Glutamatergic neuron (in vitro differentiated cells): ENCODE measurements at regions not wholly inside any gene's neighbourhood (a gene's known extent, or its start where the extent isn't known, plus 50 kb on each side); places are given as distances from the start of the nearest gene placed in this dataset.

ENCODE experiments used
- DNase-seq: peaks from one replicate; pipeline ENCODE4 v3.0.0; 2022
- H3K27ac Mint-ChIP-seq: one replicate; pipeline ENCODE4 v1.8.0; 2020; ENCODE audit warnings: mild to moderate bottlenecking, mixed read lengths, inconsistent platforms; ENCODE audit not compliant: unreplicated experiment
- H3K27me3 Mint-ChIP-seq: one replicate; pipeline ENCODE4 v1.8.0; 2020; ENCODE audit warnings: mild to moderate bottlenecking, moderate library complexity, mixed read lengths, inconsistent platforms; ENCODE audit not compliant: unreplicated experiment
- H3K36me3 Mint-ChIP-seq: one replicate; pipeline ENCODE4 v1.8.0; 2020; ENCODE audit warnings: mild to moderate bottlenecking, mixed read lengths, inconsistent platforms; ENCODE audit not compliant: unreplicated experiment
- H3K4me1 Mint-ChIP-seq: one replicate; pipeline ENCODE4 v1.8.0; 2020; ENCODE audit warnings: mild to moderate bottlenecking, low read depth, mixed read lengths, inconsistent platforms; ENCODE audit not compliant: unreplicated experiment
- H3K4me3 Mint-ChIP-seq: one replicate; pipeline ENCODE4 v1.8.0; 2020; ENCODE audit warnings: mild to moderate bottlenecking, mixed read lengths, inconsistent platforms; ENCODE audit not compliant: unreplicated experiment
- H3K9me3 Mint-ChIP-seq: one replicate; pipeline ENCODE4 v1.8.0; 2020; ENCODE audit warnings: mild to moderate bottlenecking, moderate library complexity, mixed read lengths, inconsistent platforms; ENCODE audit not compliant: unreplicated experiment
- TF ChIP-seq, protein P1 (sequence below): fragments of 200-600 bp; sonication (generic); IDR thresholded peaks from one replicate; pipeline ENCODE4 v1.5.0; 2021; ENCODE audit not compliant: partially characterized antibody, unreplicated experiment

DNA sequence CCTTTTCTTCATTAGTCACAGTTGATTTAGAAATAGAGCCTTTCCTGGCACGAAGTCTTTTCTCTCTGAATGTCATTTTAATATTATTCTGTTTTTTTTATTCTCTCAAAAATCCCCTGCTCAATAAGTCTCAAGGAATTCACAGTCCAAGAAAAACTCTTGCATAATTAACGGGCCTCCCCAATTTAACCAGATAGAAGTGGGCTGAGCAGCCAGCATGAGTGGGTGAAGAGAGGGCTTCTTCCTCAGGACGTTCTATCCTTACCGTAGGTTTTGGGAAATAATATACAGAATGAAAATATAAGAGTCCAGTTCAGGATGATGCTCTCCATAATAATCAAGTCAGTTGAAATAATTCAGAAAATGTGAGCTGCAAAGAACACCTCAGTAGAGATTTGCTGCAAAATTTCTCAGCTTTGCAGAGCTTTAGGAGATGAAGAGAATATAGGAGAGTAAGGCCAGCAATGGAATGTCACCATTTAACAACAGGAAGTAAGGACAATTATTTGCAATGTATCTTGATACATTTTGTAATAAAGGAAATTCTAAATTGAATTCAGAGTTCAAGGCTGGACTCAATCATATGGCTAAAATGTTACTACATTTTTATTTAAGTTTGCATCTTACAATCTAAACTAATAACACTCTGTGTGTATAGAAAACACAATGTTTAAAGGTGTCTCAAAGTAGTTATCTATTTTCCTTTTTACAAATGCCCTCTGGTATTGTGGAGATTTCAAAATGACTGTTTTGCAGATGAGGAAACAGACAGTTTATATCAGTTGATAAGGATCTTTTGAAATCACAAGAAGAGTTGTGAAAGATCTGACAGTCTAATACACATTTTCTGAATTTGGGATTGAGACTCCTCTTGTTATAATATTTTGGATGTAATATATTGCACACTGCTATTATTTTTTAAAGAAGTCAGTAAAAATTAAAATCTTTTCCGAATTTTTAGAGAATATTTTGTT is 1724.1 kb upstream of the SEL1L start:
- H3K36me3 Mint-ChIP-seq: no peaks in the 10 kb centered on the region
- H3K27me3 Mint-ChIP-seq: no peaks in the 10 kb centered on the region
- H3K9me3 Mint-ChIP-seq: no peaks in the 10 kb centered on the region
- peaks cover under 1% of the 10 kb centered on the region for H3K4me1 Mint-ChIP-seq
- no peak for DNase-seq
- no peak overlapping the region for H3K4me3 Mint-ChIP-seq
- TF ChIP-seq, protein P1, sequence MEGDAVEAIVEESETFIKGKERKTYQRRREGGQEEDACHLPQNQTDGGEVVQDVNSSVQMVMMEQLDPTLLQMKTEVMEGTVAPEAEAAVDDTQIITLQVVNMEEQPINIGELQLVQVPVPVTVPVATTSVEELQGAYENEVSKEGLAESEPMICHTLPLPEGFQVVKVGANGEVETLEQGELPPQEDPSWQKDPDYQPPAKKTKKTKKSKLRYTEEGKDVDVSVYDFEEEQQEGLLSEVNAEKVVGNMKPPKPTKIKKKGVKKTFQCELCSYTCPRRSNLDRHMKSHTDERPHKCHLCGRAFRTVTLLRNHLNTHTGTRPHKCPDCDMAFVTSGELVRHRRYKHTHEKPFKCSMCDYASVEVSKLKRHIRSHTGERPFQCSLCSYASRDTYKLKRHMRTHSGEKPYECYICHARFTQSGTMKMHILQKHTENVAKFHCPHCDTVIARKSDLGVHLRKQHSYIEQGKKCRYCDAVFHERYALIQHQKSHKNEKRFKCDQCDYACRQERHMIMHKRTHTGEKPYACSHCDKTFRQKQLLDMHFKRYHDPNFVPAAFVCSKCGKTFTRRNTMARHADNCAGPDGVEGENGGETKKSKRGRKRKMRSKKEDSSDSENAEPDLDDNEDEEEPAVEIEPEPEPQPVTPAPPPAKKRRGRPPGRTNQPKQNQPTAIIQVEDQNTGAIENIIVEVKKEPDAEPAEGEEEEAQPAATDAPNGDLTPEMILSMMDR: no peak
- no peak overlapping the region for H3K27ac Mint-ChIP-seq

DNA sequence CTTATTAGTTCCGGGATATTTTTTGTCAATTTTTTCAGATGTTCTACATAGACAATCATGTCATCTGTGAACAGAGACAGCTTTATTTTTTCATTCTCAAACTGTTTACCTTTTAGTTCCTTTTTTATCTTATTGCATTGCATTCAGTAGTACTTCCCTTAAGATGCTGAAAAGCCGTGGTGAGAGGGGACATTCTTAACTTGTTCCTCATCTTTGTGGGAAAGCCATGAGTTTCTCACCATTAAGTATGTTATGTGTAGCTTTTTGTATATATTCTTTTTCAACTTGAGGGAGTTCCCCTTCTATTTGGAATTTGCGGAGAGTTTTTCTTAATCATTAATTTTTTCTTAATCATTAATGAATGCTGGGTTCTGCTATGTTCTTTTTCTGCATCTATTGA is 1727.1 kb upstream of the SEL1L start:
- TF ChIP-seq, protein P1: no peak
- Mint-ChIP-seq H3K27ac (no peak overlapping the region), H3K36me3 (no peaks in the 10 kb centered on the region), H3K4me3 (no peak overlapping the region), H3K4me1 (no peaks in the 10 kb centered on the region), H3K27me3 (no peaks in the 10 kb centered on the region), H3K9me3 (no peaks in the 10 kb centered on the region)
- DNase-seq: no peak

DNA sequence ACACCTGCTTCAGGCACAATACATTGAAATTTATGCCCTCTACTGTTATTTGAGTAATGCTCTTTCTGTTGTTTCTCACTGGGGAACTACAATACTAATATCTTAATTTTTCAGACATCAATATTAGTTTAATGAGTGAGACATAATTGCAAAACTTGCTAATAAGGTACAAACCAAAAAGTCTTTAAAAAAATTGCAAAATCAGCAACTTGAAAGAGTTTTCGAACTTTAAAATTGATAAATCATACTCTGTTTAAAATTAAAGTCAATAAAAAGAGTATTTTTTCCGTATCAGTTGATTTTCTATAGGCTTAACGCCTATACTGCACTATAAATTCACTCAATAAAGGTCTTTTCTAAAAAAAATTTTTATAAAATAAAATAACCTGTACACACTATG is 1735.9 kb upstream of the SEL1L start:
- Mint-ChIP-seq H3K4me3 (no peak overlapping the region), H3K27ac (no peak overlapping the region), H3K9me3 (no peaks in the 10 kb centered on the region), H3K36me3 (no peaks in the 10 kb centered on the region), H3K27me3 (peaks cover 2% of the 10 kb centered on the region), H3K4me1 (no peaks in the 10 kb centered on the region)
- TF ChIP-seq, protein P1: no peak
- no peak for DNase-seq

DNA sequence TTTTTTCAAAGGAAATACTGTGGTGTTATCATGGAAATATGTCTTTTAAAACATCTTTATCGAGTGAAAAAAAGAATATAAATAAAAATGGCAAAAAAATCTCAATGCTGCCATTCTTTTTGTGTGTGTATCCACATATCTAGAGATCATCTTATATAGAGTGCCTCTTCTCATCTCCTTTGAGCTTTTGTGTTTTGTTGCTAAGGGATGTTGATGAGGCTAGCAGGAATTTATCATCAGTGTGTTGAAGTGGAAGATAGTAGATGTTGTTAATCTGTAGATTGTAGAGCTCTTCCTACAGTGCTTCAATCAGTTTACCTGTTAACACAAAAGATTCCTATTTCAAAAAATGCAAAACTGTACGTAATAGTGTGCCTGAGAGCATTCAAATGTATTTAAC is 1738.0 kb upstream of the SEL1L start:
- H3K27me3 Mint-ChIP-seq: no peaks in the 10 kb centered on the region
- no peaks in the 10 kb centered on the region for H3K9me3 Mint-ChIP-seq
- TF ChIP-seq, protein P1: no peak

DNA sequence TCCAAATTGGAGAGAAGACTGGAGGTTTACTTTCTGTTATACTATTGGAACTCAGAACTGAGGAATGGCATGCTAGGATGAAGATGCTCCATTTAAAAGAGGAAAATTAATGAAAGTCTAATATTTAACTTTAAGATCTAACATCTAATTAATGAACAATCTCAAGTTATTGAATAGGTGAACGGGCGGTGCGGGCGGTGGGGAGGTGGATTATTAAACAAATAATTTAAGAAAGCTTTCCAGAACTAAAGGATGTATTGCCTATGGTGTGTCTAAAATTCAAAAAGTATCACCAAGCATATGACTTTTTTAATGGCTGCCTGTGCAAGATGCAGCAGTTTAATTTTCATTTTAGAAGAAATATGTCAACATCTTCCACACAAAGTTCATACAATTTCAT is 1747.1 kb upstream of the SEL1L start:
- Mint-ChIP-seq H3K27me3 (no peaks in the 10 kb centered on the region), H3K36me3 (peaks cover 4% of the 10 kb centered on the region), H3K27ac (no peak overlapping the region), H3K4me3 (no peak overlapping the region), H3K9me3 (peaks cover 2% of the 10 kb centered on the region), H3K4me1 (no peaks in the 10 kb centered on the region)
- no peak for DNase-seq
- TF ChIP-seq, protein P1: no peak

More for the DNA sequence above, 1738.0 kb upstream of the SEL1L start:
- Mint-ChIP-seq H3K4me1 (no peaks in the 10 kb centered on the region), H3K27ac (no peak overlapping the region), H3K4me3 (no peak overlapping the region), H3K36me3 (no peaks in the 10 kb centered on the region)
- no peak for DNase-seq
